Esophagus mucosa (tissue), 1 donor: ENCODE measurements at regions not wholly inside any gene's neighbourhood (a gene's known extent, or its start where the extent isn't known, plus 50 kb on each side); places are given as distances from the start of the nearest gene placed in this dataset.
A peak's percentile ranks its signal among the peaks of the same experiment; 100 is the strongest.
"Not testable (repeated sequence)": the region's sequence is repeated elsewhere in the genome, so short reads cannot be mapped to it uniquely, and the experiment has no call there.

Experiments
- ATAC-seq: fragments of 200-7000 bp; cut with Tn5 transposase; one replicate; pipeline ENCODE4 v1.9.1; 2020
- donor health status: DM: yes; HTN: yes; CAD: no.

- ATAC-seq = no peak
Observed at GRCh38 chr20:39960522-39961428, 728.3 kb downstream of the MAFB start.

GRCh38 chr20:39957911-39958310 is 731.1 kb downstream of the MAFB start:
- not testable (repeated sequence) for ATAC-seq

DNA sequence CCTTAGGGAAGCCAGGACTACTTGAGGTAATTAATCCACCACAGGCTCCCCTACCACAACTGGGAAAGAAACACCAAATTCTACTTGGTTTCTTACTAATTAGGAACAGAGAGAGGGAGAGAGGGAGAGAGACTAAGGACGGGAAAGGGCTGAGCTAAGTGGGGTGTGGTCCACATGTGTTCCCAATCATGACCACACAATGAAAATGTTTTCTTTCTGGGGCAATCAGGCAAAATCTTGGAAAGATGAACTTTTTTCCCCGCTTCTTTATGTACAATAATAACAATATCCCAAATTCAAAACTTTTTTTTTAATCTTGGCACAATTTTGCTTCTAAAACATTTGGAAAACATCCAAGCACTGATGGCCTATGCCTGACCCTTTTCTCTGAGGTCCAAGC is 734.4 kb downstream of the MAFB start:
- no peak for ATAC-seq

GRCh38 chr20:39946931-39947330 is 742.1 kb downstream of the MAFB start:
- ATAC-seq = no peak

- no peak for ATAC-seq
Observed at GRCh38 chr20:39946053-39946810, 742.8 kb downstream of the MAFB start.

- ATAC-seq = no peak
Observed at GRCh38 chr20:39944861-39945260, 744.2 kb downstream of the MAFB start.

DNA sequence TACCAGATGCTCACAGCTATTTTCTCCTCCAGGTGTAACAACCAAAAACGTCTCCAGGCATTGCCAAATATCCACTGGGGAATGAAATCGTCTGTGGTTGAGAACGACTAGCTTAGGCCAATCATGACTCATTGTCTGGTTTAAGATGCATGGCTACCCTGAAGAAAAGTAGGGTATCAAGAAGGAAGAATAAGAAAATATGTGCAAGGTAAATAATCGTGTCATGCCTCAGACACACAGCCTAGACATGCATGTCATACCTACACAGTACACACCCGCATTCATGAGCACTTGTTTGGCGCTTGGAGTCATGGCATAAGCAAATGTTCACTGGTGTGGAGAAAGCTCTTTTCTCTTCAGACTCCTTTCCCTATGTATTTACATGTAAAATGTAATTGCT is 745.7 kb downstream of the MAFB start:
- peak; percentile 73 for ATAC-seq

DNA sequence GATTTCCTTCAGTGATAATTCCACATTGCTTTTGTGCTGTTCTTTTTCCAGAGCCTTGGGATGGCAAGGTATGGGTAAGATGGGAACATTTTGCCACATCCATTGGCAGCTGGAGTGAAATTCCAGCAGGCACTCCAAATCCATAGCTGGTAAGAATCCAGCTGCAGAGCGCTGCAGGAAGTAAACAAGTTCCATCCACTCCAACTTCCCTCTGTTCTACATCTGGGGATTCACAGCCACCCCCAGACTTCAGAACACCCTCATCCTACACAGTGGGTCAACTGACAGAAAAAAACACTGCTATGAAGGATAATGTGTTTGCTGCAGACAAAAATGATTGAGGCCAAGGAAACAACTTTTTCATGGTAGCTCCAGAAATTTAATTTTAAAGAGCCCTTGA is 747.8 kb downstream of the MAFB start:
- ATAC-seq = no peak

GRCh38 chr20:39939241-39939865 is 749.7 kb downstream of the MAFB start:
- ATAC-seq = no peak

DNA sequence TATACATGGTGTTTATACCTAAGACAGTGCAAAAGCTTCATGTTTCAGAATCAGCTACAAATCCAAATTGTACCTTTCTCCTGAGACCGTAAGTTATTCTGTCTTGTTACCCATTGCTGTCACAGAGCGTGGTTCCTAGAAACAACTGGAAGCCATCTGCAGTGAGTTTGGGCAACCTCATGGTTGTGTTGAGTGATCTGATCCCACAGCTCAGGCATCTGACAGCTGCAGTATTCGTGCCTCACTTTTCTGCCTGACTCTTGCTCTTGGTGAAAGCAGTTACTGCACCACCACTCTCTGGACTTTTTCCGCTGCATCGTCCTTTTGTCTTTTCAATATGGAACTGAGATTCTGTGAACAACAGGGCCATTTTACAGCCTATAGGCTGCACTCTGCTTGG is 752.6 kb downstream of the MAFB start:
- ATAC-seq = no peak

GRCh38 chr20:39935901-39936300 is 753.1 kb downstream of the MAFB start:
- ATAC-seq = no peak

- no peak for ATAC-seq
Observed at GRCh38 chr20:39916236-39916765, 772.7 kb downstream of the MAFB start.

- ATAC-seq = peak; percentile 55
Observed at GRCh38 chr20:39913274-39913673, 775.8 kb downstream of the MAFB start.

- ATAC-seq = no peak
Observed at GRCh38 chr20:39911497-39911896, 777.5 kb downstream of the MAFB start.

DNA sequence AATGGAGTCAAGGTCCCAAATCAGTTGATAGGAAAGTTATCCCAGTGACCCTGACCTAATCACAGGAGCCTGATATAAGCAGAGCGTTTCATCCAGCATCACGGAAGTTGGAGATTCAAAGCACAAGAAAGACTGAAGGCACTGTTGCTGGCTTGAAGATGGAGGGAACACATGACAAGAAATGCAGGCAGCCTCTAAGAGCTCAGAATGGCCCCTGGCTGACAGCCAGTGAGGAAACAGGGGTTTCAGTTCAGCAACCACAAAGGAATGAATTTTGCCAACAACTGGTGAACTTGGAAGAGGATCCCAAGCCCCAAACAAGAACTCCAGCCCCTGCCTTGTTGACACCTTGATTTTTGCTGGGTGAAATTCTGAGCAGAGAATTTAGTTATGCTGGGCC is 778.5 kb downstream of the MAFB start:
- ATAC-seq = no peak

DNA sequence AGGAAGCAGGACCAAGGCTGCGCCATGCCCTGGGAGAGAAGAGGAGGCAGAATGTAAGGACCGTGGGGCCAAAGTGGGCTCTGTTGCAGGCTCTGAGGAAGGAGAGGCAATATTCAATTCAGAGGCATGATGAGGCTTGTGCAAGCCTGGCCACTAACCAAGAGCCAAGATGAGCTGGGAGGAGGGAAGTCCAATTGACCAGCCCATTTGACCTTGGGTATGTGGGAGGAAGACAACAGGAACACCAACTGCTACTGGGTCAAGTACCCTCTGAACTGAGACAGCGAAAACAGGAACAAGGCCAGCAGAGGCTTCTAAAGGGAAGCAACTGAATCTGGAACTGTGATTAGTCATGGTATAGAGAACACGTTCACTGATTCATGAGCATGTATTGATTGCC is 779.6 kb downstream of the MAFB start:
- ATAC-seq = no peak

- ATAC-seq = no peak
Observed at GRCh38 chr20:39904476-39905112, 784.4 kb downstream of the MAFB start.

GRCh38 chr20:39903806-39904465 is 785.1 kb downstream of the MAFB start:
- no peak for ATAC-seq

GRCh38 chr20:39899881-39900280 is 789.2 kb downstream of the MAFB start:
- no peak for ATAC-seq

DNA sequence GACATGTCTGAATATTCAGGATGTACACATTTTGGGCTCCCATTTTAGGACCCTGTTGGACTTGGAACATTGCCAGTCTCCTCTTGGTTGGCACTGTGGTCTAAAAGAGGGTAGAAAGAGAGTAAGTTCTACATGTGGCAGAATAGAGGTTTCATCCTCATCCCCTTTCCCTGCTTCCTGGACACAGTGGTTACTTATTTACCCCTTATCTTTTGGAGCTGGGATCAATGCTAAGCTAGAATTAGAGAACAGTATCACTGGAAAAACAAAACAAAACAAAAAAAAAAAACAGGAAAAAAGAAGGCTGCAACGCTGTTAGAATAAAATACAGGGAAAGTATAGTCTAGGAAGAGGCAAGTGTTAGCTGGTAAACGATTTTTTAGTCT is 790.6 kb downstream of the MAFB start:
- ATAC-seq = no peak

DNA sequence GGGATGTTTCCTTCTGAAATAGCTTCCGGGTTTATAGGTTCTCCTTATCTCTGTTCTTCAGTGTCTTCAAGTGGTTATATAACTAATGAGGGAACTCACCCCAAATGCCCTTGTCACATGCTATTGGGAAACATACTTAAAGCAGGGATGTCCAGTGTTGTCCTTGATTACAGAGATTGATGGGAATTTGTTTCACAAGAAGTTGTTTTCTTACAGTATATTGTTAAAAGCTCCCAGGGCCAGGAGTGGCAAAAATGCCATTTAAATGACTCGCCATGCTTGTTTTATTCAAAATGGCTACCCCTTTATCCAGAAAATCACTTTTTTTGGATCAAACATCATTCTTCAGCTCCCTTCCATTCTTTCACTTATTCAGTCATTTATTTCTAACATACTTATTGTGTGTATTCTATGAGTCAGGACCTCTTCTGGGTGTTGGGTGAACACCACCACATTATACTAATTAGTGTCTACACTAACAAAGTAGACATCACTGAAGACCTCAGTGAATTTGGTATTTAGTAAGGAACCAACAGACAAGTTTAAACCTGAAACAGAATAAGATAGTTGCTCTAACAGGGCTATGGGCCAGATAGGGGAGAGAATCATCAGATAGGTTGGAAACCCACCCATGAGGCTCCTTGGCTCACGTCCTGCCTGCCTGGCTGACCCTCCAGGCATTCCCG is 791.1 kb downstream of the MAFB start:
- no peak for ATAC-seq

DNA sequence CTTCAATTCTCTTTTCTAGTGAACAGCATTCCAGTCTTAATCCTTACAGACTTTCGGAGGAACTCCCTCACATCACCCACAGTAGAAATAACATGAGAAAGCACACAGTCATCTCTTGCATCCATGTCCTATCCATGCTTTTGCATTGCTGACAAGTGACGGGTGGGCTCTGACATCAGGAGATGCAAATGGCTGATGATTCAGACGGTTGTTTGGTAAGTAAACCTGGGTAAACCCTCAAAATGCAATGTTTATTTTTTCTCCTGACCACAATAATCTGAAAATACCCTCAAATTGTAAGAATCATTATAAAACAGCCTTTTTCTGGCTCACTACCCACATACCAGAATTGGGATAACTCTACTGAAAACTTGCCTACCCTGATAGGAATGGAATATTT is 792.0 kb downstream of the MAFB start:
- ATAC-seq = no peak
